ENCODE measurements at regions not wholly inside any gene's neighbourhood (a gene's known extent, or its start where the extent isn't known, plus 50 kb on each side); places are given as distances from the start of the nearest gene placed in this dataset.
"Not testable (repeated sequence)": the region's sequence is repeated elsewhere in the genome, so short reads cannot be mapped to it uniquely, and the experiment has no call there.

- no peak overlapping the region for H3K27ac Mint-ChIP-seq
- peaks cover 5% of the 10 kb centered on the region for H3K4me1 Mint-ChIP-seq
- no peak for DNase-seq
- no peak overlapping the region for H3K4me3 Mint-ChIP-seq
- H3K9me3 Mint-ChIP-seq = peaks cover 6% of the 10 kb centered on the region
- no peak for ATAC-seq
- H3K36me3 Mint-ChIP-seq (ENCODE audit: low read depth) = peaks cover 2% of the 10 kb centered on the region
- H3K27me3 Mint-ChIP-seq = peaks cover 6% of the 10 kb centered on the region
Observed at GRCh38 chr5:62197697-62198096, 108.3 kb upstream of the KIF2A start.

GRCh38 chr5:62198421-62198820 is 107.6 kb upstream of the KIF2A start:
- Mint-ChIP-seq H3K4me3 (no peak overlapping the region), H3K27me3 (peaks cover 8% of the 10 kb centered on the region)
- ATAC-seq = no peak

GRCh38 chr5:62199792-62200716 is 106.0 kb upstream of the KIF2A start:
- Mint-ChIP-seq H3K9me3 (no peaks in the 10 kb centered on the region), H3K4me3 (no peak overlapping the region), H3K4me1 (peaks cover 5% of the 10 kb centered on the region), H3K27me3 (peaks cover 8% of the 10 kb centered on the region), H3K36me3 (ENCODE audit: low read depth) (no peaks in the 10 kb centered on the region), H3K27ac (no peak overlapping the region)
- no peak for DNase-seq
- peak; percentile 57 for ATAC-seq

More at GRCh38 chr5:62198421-62198820, 107.6 kb upstream of the KIF2A start:
- Mint-ChIP-seq H3K36me3 (ENCODE audit: low read depth) (peaks cover 2% of the 10 kb centered on the region), H3K27ac (no peak overlapping the region), H3K4me1 (peaks cover 5% of the 10 kb centered on the region), H3K9me3 (peaks cover 3% of the 10 kb centered on the region)
- no peak for DNase-seq

GRCh38 chr5:62206150-62206829 is 99.7 kb upstream of the KIF2A start:
- Mint-ChIP-seq H3K36me3 (ENCODE audit: low read depth) (no peaks in the 10 kb centered on the region), H3K9me3 (no peaks in the 10 kb centered on the region), H3K4me3 (no peak overlapping the region)

GRCh38 chr5:62208218-62208852 is 97.7 kb upstream of the KIF2A start:
- no peak overlapping the region for H3K27ac Mint-ChIP-seq
- peaks cover 17% of the 10 kb centered on the region for H3K27me3 Mint-ChIP-seq
- DNase-seq = no peak
- no peaks in the 10 kb centered on the region for H3K4me1 Mint-ChIP-seq
- H3K9me3 Mint-ChIP-seq = no peaks in the 10 kb centered on the region
- H3K36me3 Mint-ChIP-seq (ENCODE audit: low read depth) = no peaks in the 10 kb centered on the region
- ATAC-seq = no peak
- H3K4me3 Mint-ChIP-seq = no peak overlapping the region

More at GRCh38 chr5:62206150-62206829, 99.7 kb upstream of the KIF2A start:
- no peak overlapping the region for H3K27ac Mint-ChIP-seq
- peaks cover 14% of the 10 kb centered on the region for H3K27me3 Mint-ChIP-seq
- no peak for DNase-seq
- no peaks in the 10 kb centered on the region for H3K4me1 Mint-ChIP-seq
- no peak for ATAC-seq

- no peaks in the 10 kb centered on the region for H3K36me3 Mint-ChIP-seq (ENCODE audit: low read depth)
- no peaks in the 10 kb centered on the region for H3K9me3 Mint-ChIP-seq
- peaks cover 24% of the 10 kb centered on the region for H3K27me3 Mint-ChIP-seq
- ATAC-seq (no peak), DNase-seq (no peak)
- H3K27ac Mint-ChIP-seq = no peak overlapping the region
- no peak overlapping the region for H3K4me3 Mint-ChIP-seq
- no peaks in the 10 kb centered on the region for H3K4me1 Mint-ChIP-seq
Observed at GRCh38 chr5:62211405-62211804, 94.6 kb upstream of the KIF2A start.

GRCh38 chr5:62212648-62213047 is 93.4 kb upstream of the KIF2A start:
- peaks cover 24% of the 10 kb centered on the region for H3K27me3 Mint-ChIP-seq
- no peak for ATAC-seq

GRCh38 chr5:62214701-62215100 is 91.3 kb upstream of the KIF2A start:
- Mint-ChIP-seq H3K9me3 (no peaks in the 10 kb centered on the region), H3K27me3 (peaks cover 18% of the 10 kb centered on the region), H3K4me1 (no peaks in the 10 kb centered on the region), H3K36me3 (ENCODE audit: low read depth) (no peaks in the 10 kb centered on the region), H3K27ac (no peak overlapping the region), H3K4me3 (no peak overlapping the region)
- ATAC-seq (no peak), DNase-seq (no peak)

More at GRCh38 chr5:62212648-62213047, 93.4 kb upstream of the KIF2A start:
- Mint-ChIP-seq H3K4me3 (no peak overlapping the region), H3K4me1 (no peaks in the 10 kb centered on the region), H3K9me3 (no peaks in the 10 kb centered on the region), H3K27ac (no peak overlapping the region), H3K36me3 (ENCODE audit: low read depth) (no peaks in the 10 kb centered on the region)
- DNase-seq = no peak

GRCh38 chr5:62216603-62217002 is 89.4 kb upstream of the KIF2A start:
- not testable (repeated sequence) for ATAC-seq; H3K36me3 Mint-ChIP-seq (ENCODE audit: low read depth); H3K27ac Mint-ChIP-seq; H3K4me3 Mint-ChIP-seq; DNase-seq; H3K9me3 Mint-ChIP-seq; H3K4me1 Mint-ChIP-seq
- H3K27me3 Mint-ChIP-seq = peaks cover 18% of the 10 kb centered on the region

GRCh38 chr5:62217095-62217494 is 88.9 kb upstream of the KIF2A start:
- H3K27me3 Mint-ChIP-seq = peaks cover 14% of the 10 kb centered on the region
- not testable (repeated sequence) for ATAC-seq; H3K4me3 Mint-ChIP-seq; H3K4me1 Mint-ChIP-seq; H3K27ac Mint-ChIP-seq; H3K36me3 Mint-ChIP-seq (ENCODE audit: low read depth); DNase-seq; H3K9me3 Mint-ChIP-seq

- H3K27ac Mint-ChIP-seq; H3K4me1 Mint-ChIP-seq; DNase-seq; H3K9me3 Mint-ChIP-seq; H3K36me3 Mint-ChIP-seq (ENCODE audit: low read depth); H3K4me3 Mint-ChIP-seq; ATAC-seq: not testable (repeated sequence)
- H3K27me3 Mint-ChIP-seq = peaks cover 13% of the 10 kb centered on the region
Observed at GRCh38 chr5:62218860-62219259, 87.1 kb upstream of the KIF2A start.

GRCh38 chr5:62221881-62222280 is 84.1 kb upstream of the KIF2A start:
- H3K36me3 Mint-ChIP-seq (ENCODE audit: low read depth); H3K27me3 Mint-ChIP-seq; H3K27ac Mint-ChIP-seq; DNase-seq; H3K9me3 Mint-ChIP-seq; ATAC-seq; H3K4me3 Mint-ChIP-seq: not testable (repeated sequence)
- peaks cover 16% of the 10 kb centered on the region for H3K4me1 Mint-ChIP-seq

- ATAC-seq; H3K9me3 Mint-ChIP-seq; DNase-seq; H3K27ac Mint-ChIP-seq; H3K4me3 Mint-ChIP-seq; H3K27me3 Mint-ChIP-seq; H3K36me3 Mint-ChIP-seq (ENCODE audit: low read depth): not testable (repeated sequence)
- peaks cover 16% of the 10 kb centered on the region for H3K4me1 Mint-ChIP-seq
Observed at GRCh38 chr5:62222305-62222704, 83.7 kb upstream of the KIF2A start.

GRCh38 chr5:62223312-62223670 is 82.7 kb upstream of the KIF2A start:
- not testable (repeated sequence) for H3K9me3 Mint-ChIP-seq; H3K27ac Mint-ChIP-seq; H3K27me3 Mint-ChIP-seq; H3K36me3 Mint-ChIP-seq (ENCODE audit: low read depth)
- Mint-ChIP-seq H3K4me3 (peak overlapping the region; percentile 61), H3K4me1 (peaks cover 19% of the 10 kb centered on the region)
- DNase-seq (peak; percentile 72), ATAC-seq (peak; percentile 99)
